CD4-positive, alpha-beta T cell treated with Interleukin-6 for 4 hours (primary cell): ENCODE measurements at regions not wholly inside any gene's neighbourhood (a gene's known extent, or its start where the extent isn't known, plus 50 kb on each side); places are given as distances from the start of the nearest gene placed in this dataset.
"Not testable (repeated sequence)": the region's sequence is repeated elsewhere in the genome, so short reads cannot be mapped to it uniquely, and the experiment has no call there.

Experiments used
- DNase-seq: peaks from one replicate; pipeline ENCODE4 v3.0.0-alpha.2; 2020; ENCODE audit warnings: mixed read lengths

GRCh38 chr16:17983114-17983513 lies 353.4 kb downstream of the NPIPA8 start:
- no peak for DNase-seq

GRCh38 chr16:17977260-17977659 lies 359.3 kb downstream of the NPIPA8 start:
- DNase-seq: no peak

- no peak for DNase-seq
Measured at GRCh38 chr16:17972460-17972943, 364.0 kb downstream of the NPIPA8 start.

- no peak for DNase-seq
Measured at GRCh38 chr16:17970816-17971331, 365.7 kb downstream of the NPIPA8 start.

GRCh38 chr16:17970157-17970765 lies 366.3 kb downstream of the NPIPA8 start:
- DNase-seq: no peak

- DNase-seq: no peak
Measured at GRCh38 chr16:17965133-17965900, 371.2 kb downstream of the NPIPA8 start.

- no peak for DNase-seq
Measured at GRCh38 chr16:17964196-17964595, 372.3 kb downstream of the NPIPA8 start.

- no peak for DNase-seq
Measured at GRCh38 chr16:17963185-17963836, 373.2 kb downstream of the NPIPA8 start.

GRCh38 chr16:17962726-17963125 lies 373.8 kb downstream of the NPIPA8 start:
- DNase-seq: no peak

- not testable (repeated sequence) for DNase-seq
Measured at GRCh38 chr16:17961822-17962221, 374.7 kb downstream of the NPIPA8 start.

GRCh38 chr16:17951378-17951777 lies 385.2 kb downstream of the NPIPA8 start:
- DNase-seq: no peak

- no peak for DNase-seq
Measured at GRCh38 chr16:17949982-17950250, 386.6 kb downstream of the NPIPA8 start.

GRCh38 chr16:17949141-17949981 lies 387.2 kb downstream of the NPIPA8 start:
- no peak for DNase-seq

- DNase-seq: no peak
Measured at GRCh38 chr16:17947637-17948036, 388.9 kb downstream of the NPIPA8 start.

GRCh38 chr16:17947165-17947564 lies 389.4 kb downstream of the NPIPA8 start:
- no peak for DNase-seq

GRCh38 chr16:17945080-17945601 lies 391.4 kb downstream of the NPIPA8 start:
- DNase-seq: no peak

GRCh38 chr16:17944345-17944744 lies 392.2 kb downstream of the NPIPA8 start:
- DNase-seq: no peak

GRCh38 chr16:17942067-17942466 lies 394.5 kb downstream of the NPIPA8 start:
- DNase-seq: no peak

- DNase-seq: no peak
Measured at GRCh38 chr16:17940584-17941364, 395.8 kb downstream of the NPIPA8 start.

- DNase-seq: no peak
Measured at GRCh38 chr16:17939723-17940122, 396.8 kb downstream of the NPIPA8 start.

GRCh38 chr16:17939122-17939536 lies 397.4 kb downstream of the NPIPA8 start:
- no peak for DNase-seq

GRCh38 chr16:17938546-17938945 lies 398.0 kb downstream of the NPIPA8 start:
- no peak for DNase-seq
